CD14-positive monocyte (primary cell): ENCODE measurements at regions not wholly inside any gene's neighbourhood (a gene's known extent, or its start where the extent isn't known, plus 50 kb on each side); places are given as distances from the start of the nearest gene placed in this dataset.
A peak's percentile ranks its signal among the peaks of the same experiment; 100 is the strongest.

Experiments used
- DNase-seq, 3 donors: peaks; one replicate each; pipeline ENCODE4 v3.0.0-alpha.2; 2011 to 2022
- H2AFZ ChIP-seq: 2 replicates; pipeline ENCODE4 v1.6.0; 2012; ENCODE audit warnings: mild to moderate bottlenecking, low read depth, low read length, inconsistent platforms; ENCODE audit not compliant: insufficient read depth, poor library complexity, severe bottlenecking
- H3K27ac ChIP-seq, 2 donors: 1 replicate in 1 of 2; 2 replicates in 1 of 2; pipeline ENCODE4 v1.5.1; 2012 to 2013; ENCODE audit warnings: low read length in 2 of 2, control low read depth in 1 of 2, inconsistent platforms in 1 of 2, low read depth in 1 of 2, mild to moderate bottlenecking in 1 of 2
- H3K27me3 ChIP-seq, 2 donors: one replicate each; pipeline versions ENCODE4 v1.6.0 to v1.6.1; 2011 to 2013; ENCODE audit warnings: low read length in 2 of 2; ENCODE audit not compliant: control insufficient read depth in 2 of 2, insufficient read depth in 2 of 2
- H3K36me3 ChIP-seq, 2 donors: replicated peaks in 1 of 2; 1 replicate in 1 of 2; 2 replicates in 1 of 2; pipeline versions ENCODE4 v1.5.1 to v1.6.1; 2012 to 2013; ENCODE audit warnings: low read length in 2 of 2, control low read depth in 1 of 2, inconsistent platforms in 1 of 2, mild to moderate bottlenecking in 1 of 2; ENCODE audit not compliant: insufficient read depth in 2 of 2, control insufficient read depth in 1 of 2
- H3K4me1 ChIP-seq, 2 donors: 1 replicate in 1 of 2; 2 replicates in 1 of 2; pipeline versions ENCODE4 v1.5.1 to v1.6.1; 2012 to 2013; ENCODE audit warnings: low read length in 2 of 2, control low read depth in 1 of 2, inconsistent platforms in 1 of 2, mild to moderate bottlenecking in 1 of 2, moderate library complexity in 1 of 2; ENCODE audit not compliant: insufficient read depth in 2 of 2, control insufficient read depth in 1 of 2
- H3K4me2 ChIP-seq: replicated peaks from 2 replicates; pipeline ENCODE3; 2012; ENCODE audit warnings: low read length, moderate library complexity, mild to moderate bottlenecking; ENCODE audit not compliant: poor library complexity, severe bottlenecking; ENCODE audit errors: extremely low read depth
- H3K4me3 ChIP-seq, 3 experiments: fragments of 200-600 bp in 1 of 3; sonication (generic) in 1 of 3; replicated peaks in 1 of 3; 1 replicate in 2 of 3; 2 replicates in 1 of 3; pipeline ENCODE4 v1.5.1; 2011 to 2013; ENCODE audit warnings: low read length in 3 of 3, mild to moderate bottlenecking in 3 of 3, control low read depth in 2 of 3, low read depth in 2 of 3, inconsistent platforms in 1 of 3, moderate library complexity in 1 of 3
- H3K79me2 ChIP-seq: 2 replicates; pipeline ENCODE4 v1.6.0; 2012; ENCODE audit warnings: mild to moderate bottlenecking, control low read depth, inconsistent platforms, low read length, moderate library complexity; ENCODE audit not compliant: insufficient read depth
- H3K9ac ChIP-seq: 2 replicates; pipeline ENCODE4 v1.6.0; 2017; ENCODE audit warnings: low read length, mild to moderate bottlenecking; ENCODE audit not compliant: insufficient read depth, poor library complexity, severe bottlenecking
- H3K9me3 ChIP-seq, 2 donors: replicated peaks in 1 of 2; 1 replicate in 1 of 2; 2 replicates in 1 of 2; pipeline versions ENCODE4 v1.5.1 to v1.6.1; 2012 to 2013; ENCODE audit warnings: low read length in 2 of 2, control low read depth in 1 of 2; ENCODE audit not compliant: control insufficient read depth in 1 of 2, insufficient read depth in 1 of 2
- H4K20me1 ChIP-seq: 2 replicates; pipeline ENCODE4 v1.6.0; 2012; ENCODE audit warnings: mild to moderate bottlenecking, low read length, control low read depth, moderate library complexity; ENCODE audit not compliant: insufficient read depth
- H3K27ac Mint-ChIP-seq, 7 donors: one replicate each; pipeline ENCODE4 v1.8.0; 2020; ENCODE audit warnings: mild to moderate bottlenecking in 7 of 7, mixed read lengths in 7 of 7, moderate library complexity in 6 of 7, inconsistent platforms in 2 of 7
- H3K27me3 Mint-ChIP-seq, 3 donors: one replicate each; pipeline ENCODE4 v1.8.0; 2021 to 2022; ENCODE audit warnings: low read depth in 3 of 3, mild to moderate bottlenecking in 3 of 3, mixed read lengths in 3 of 3, moderate library complexity in 3 of 3, inconsistent platforms in 1 of 3
- H3K36me3 Mint-ChIP-seq, 2 donors: one replicate each; pipeline ENCODE4 v1.8.0; 2020; ENCODE audit warnings: mixed read lengths in 2 of 2, inconsistent platforms in 1 of 2, mild to moderate bottlenecking in 1 of 2
- H3K4me1 Mint-ChIP-seq: one replicate; pipeline ENCODE4 v1.8.0; 2020; ENCODE audit warnings: mild to moderate bottlenecking, mixed read lengths
- H3K4me3 Mint-ChIP-seq, 2 donors: one replicate each; pipeline ENCODE4 v1.8.0; 2020; ENCODE audit warnings: mild to moderate bottlenecking in 2 of 2, mixed read lengths in 2 of 2, moderate library complexity in 1 of 2
- H3K9me3 Mint-ChIP-seq, 7 donors: one replicate each; pipeline ENCODE4 v1.8.0; 2020 to 2022; ENCODE audit warnings: mixed read lengths in 7 of 7, mild to moderate bottlenecking in 6 of 7, moderate library complexity in 6 of 7, inconsistent platforms in 2 of 7
- CTCF ChIP-seq: fragments of 200-600 bp; IDR thresholded peaks from one replicate; pipeline ENCODE4 v1.8.0; 2022; ENCODE audit warnings: antibody characterized with exemption, mild to moderate bottlenecking
- WGBS: methylation state at CpG from one replicate; pipeline ENCODE4 v1.1.5; 2013; ENCODE audit warnings: missing lambda C conversion rate; ENCODE audit not compliant: insufficient coverage; 5-methylcytosine and 5-hydroxymethylcytosine counted together
- intact Hi-C, 2 donors: fragments of 100-400 bp; cut with micrococcal nuclease; formaldehyde crosslinking; loops; one replicate each; pipeline versions ENCODE4 v1.15.0 to v1.15.1; 2023

GRCh38 chr6:139473731-139474130, 99.3 kb upstream of the CITED2 start:
- no peaks in the 10 kb centered on the region for H3K79me2 ChIP-seq
- Mint-ChIP-seq H3K9me3 (peaks cover 0 to 5% (median 0%) of the 10 kb centered on the region in 7 donors), H3K27ac (peak overlapping the region in 2 of 7 donors; percentile 33 to 54), H3K27me3 (peaks cover 0 to 2% (median 0%) of the 10 kb centered on the region in 3 donors), H3K36me3 (no peaks in the 10 kb centered on the region), H3K4me1 (peaks cover 33% of the 10 kb centered on the region), H3K4me3 (no peak overlapping the region)
- no peaks in the 10 kb centered on the region for H4K20me1 ChIP-seq
- H3K27ac ChIP-seq, result no peak overlapping the region
- H2AFZ ChIP-seq, result peak overlapping the region; percentile 46
- H3K27me3 ChIP-seq, result no peaks in the 10 kb centered on the region
- no peak overlapping the region for H3K4me2 ChIP-seq
- no CpG with 5 or more reads among the region's 2 CpGs for WGBS
- no peaks in the 10 kb centered on the region for H3K36me3 ChIP-seq
- no peak for TF ChIP-seq CTCF
- no peak for DNase-seq
- H3K4me1 ChIP-seq, result peaks cover 26 to 28% of the 10 kb centered on the region in 2 donors
- H3K4me3 ChIP-seq, result no peak overlapping the region
- no peaks in the 10 kb centered on the region for H3K9me3 ChIP-seq
- no peak overlapping the region for H3K9ac ChIP-seq
- intact Hi-C loops, result no loop called here

DNA sequence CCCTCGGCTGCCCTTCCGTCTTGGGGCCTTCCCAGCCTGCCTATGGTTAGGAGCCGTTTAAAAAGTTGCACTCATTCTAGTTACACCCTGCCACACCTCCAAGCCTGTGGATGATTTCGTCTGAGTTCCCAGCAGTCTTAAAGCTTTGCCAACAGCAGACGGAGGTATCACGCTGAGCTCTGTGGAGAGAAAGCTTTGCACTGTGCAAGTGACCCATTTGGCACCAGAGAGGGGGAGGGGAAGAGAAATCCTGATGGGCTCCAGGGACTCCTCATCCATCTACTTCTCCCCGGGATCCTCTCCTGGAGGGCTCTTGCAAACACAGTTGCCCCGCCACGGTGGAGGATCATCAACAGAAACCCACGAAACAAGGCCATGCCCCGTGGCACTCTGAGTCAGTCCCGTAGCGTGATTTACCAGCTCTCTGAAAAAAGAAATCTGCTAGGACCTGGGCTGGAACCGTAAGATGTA, 98.8 kb upstream of the CITED2 start:
- Mint-ChIP-seq H3K4me3 (no peak overlapping the region), H3K4me1 (peaks cover 35% of the 10 kb centered on the region), H3K27me3 (peaks cover 0 to 2% (median 0%) of the 10 kb centered on the region in 3 donors), H3K36me3 (no peaks in the 10 kb centered on the region), H3K9me3 (peaks cover 0 to 5% (median 0%) of the 10 kb centered on the region in 7 donors), H3K27ac (peak overlapping the region in 4 of 7 donors; percentile 21 to 54 (median 38))
- 95% methylated on average over 4 of the region's 14 CpGs for WGBS
- Histone ChIP-seq H3K36me3 (no peaks in the 10 kb centered on the region), H3K9ac (no peak overlapping the region), H3K9me3 (no peaks in the 10 kb centered on the region), H3K4me2 (no peak overlapping the region), H3K4me1 (peaks cover 26 to 28% of the 10 kb centered on the region in 2 donors), H3K4me3 (no peak overlapping the region), H3K79me2 (no peaks in the 10 kb centered on the region), H3K27me3 (no peaks in the 10 kb centered on the region), H2AFZ (peak overlapping the region; percentile 46), H4K20me1 (no peaks in the 10 kb centered on the region), H3K27ac (no peak overlapping the region)
- intact Hi-C loops, result no loop called here
- DNase-seq, result no peak
- no peak for TF ChIP-seq CTCF
